ENCODE measurements at regions not wholly inside any gene's neighbourhood (a gene's known extent, or its start where the extent isn't known, plus 50 kb on each side); places are given as distances from the start of the nearest gene placed in this dataset.
A peak's percentile ranks its signal among the peaks of the same experiment; 100 is the strongest.
"Not testable (repeated sequence)": the region's sequence is repeated elsewhere in the genome, so short reads cannot be mapped to it uniquely, and the experiment has no call there.

DNA sequence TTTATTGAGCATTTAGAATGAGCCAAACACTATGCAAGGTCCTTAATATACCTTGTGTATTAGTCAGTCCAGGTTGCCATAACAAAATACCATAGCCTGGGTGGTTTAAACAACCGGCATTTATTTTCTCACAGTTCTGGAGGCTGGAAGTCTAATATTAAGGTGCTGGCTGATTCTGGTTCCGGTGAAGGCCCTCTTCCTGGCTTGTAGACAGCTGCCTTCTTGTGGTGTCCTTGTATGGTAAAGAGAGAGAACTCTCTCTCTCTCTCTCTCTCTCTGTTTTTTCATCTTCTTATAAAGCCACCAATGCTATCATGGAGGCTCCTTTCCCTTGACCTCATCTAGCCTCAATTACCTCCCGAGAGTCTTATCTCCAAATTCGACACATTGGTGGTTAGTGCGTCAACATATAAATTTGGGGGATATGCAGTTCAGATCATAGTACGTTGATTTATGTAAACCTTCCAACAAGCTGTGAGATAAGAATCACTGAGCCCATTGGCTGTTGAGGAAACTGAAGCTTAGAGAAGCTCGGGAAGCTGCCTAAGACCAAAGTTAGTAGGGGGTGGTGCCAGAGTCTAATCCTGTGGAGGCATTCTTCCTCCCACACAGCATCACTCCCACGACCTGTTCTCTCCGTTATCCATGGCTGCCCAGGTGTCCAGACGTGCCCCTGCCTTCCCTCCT lies 298.0 kb upstream of the PROK2 start:
- peak overlapping the region in 4 of 21 experiments; percentile 24 to 64 (median 40) for H3K27ac ChIP-seq
- no peak overlapping the region for H3K4me3 ChIP-seq

DNA sequence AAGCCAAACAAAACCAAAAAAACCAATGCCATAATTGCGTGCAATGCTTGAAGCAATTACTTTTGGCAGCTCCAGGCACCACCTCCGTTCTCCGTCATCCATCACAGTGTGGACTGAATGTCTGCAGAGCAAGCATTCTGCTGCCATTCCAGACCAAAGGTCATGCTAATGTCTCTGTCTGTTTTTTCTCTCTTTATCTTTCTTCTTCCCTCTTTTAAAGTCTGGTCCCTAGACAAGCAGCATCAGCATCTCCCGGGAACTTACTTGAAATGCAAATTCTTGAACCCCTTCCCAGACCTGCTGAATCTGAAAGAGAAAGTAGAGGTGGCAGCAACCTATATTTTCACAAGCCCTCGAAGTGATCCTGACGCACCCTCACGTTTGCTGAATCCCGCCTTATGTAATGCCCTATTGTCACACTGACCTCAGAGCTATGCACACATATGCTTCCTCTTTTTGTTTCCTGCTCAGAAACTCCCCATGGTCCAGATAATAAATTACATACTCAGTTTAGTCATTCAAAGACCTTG lies 297.3 kb upstream of the PROK2 start:
- H3K4me3 ChIP-seq = no peak overlapping the region
- H3K27ac ChIP-seq = peak overlapping the region in 1 of 21 experiments; percentile 38

- Histone ChIP-seq H3K4me3 (no peak overlapping the region), H3K27ac (peak overlapping the region in 1 of 21 experiments; percentile 38)
Measured at GRCh38 chr3:72081471-72082185, 296.7 kb upstream of the PROK2 start.

GRCh38 chr3:72080800-72081199 lies 295.9 kb upstream of the PROK2 start:
- Histone ChIP-seq H3K27ac (no peak overlapping the region), H3K4me3 (no peak overlapping the region)

DNA sequence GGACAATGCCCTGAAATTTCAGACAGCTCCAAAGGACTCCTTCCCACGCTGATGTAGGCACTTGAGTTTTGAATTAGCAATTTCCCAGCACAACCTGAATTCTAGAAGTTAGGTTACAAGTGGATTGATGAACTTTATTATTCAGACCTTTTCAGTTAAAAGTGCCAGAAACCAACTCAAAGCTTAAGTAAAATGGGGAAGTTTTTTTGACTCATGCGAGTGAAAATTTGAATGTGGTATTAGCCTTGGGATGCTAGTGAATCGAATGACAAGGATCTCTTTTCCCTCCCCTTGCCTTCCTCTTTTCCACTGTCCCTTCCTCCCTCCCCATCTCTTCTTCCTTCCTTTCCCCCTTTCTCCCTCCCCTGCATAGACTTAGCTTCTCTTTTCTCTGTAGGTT lies 295.1 kb upstream of the PROK2 start:
- Histone ChIP-seq H3K27ac (no peak overlapping the region), H3K4me3 (no peak overlapping the region)

- Histone ChIP-seq H3K4me3 (no peak overlapping the region), H3K27ac (no peak overlapping the region)
Measured at GRCh38 chr3:72079369-72079872, 294.5 kb upstream of the PROK2 start.

- Histone ChIP-seq H3K27ac (no peak overlapping the region), H3K4me3 (no peak overlapping the region)
Measured at GRCh38 chr3:72078676-72079368, 293.9 kb upstream of the PROK2 start.

GRCh38 chr3:72077473-72078259 lies 292.7 kb upstream of the PROK2 start:
- Histone ChIP-seq H3K4me3 (no peak overlapping the region), H3K27ac (no peak overlapping the region)

GRCh38 chr3:72075848-72076247 lies 290.9 kb upstream of the PROK2 start:
- not testable (repeated sequence) for H3K27ac ChIP-seq, H3K4me3 ChIP-seq

- no peak overlapping the region for H3K4me3 ChIP-seq
- H3K27ac ChIP-seq = no peak overlapping the region
Measured at GRCh38 chr3:72071624-72072023, 286.7 kb upstream of the PROK2 start.

GRCh38 chr3:72070005-72070404 lies 285.1 kb upstream of the PROK2 start:
- no peak overlapping the region for H3K4me3 ChIP-seq

GRCh38 chr3:72069543-72069942 lies 284.6 kb upstream of the PROK2 start:
- Histone ChIP-seq H3K4me3 (no peak overlapping the region), H3K27ac (no peak overlapping the region)

More at GRCh38 chr3:72070005-72070404, 285.1 kb upstream of the PROK2 start:
- H3K27ac ChIP-seq = no peak overlapping the region

- H3K4me3 ChIP-seq = no peak overlapping the region
- H3K27ac ChIP-seq = no peak overlapping the region
Measured at GRCh38 chr3:72068621-72069020, 283.7 kb upstream of the PROK2 start.

GRCh38 chr3:72067721-72068120 lies 282.8 kb upstream of the PROK2 start:
- H3K27ac ChIP-seq = no peak overlapping the region
- H3K4me3 ChIP-seq = no peak overlapping the region

GRCh38 chr3:72065872-72066641 lies 281.1 kb upstream of the PROK2 start:
- Histone ChIP-seq H3K4me3 (no peak overlapping the region), H3K27ac (no peak overlapping the region)

DNA sequence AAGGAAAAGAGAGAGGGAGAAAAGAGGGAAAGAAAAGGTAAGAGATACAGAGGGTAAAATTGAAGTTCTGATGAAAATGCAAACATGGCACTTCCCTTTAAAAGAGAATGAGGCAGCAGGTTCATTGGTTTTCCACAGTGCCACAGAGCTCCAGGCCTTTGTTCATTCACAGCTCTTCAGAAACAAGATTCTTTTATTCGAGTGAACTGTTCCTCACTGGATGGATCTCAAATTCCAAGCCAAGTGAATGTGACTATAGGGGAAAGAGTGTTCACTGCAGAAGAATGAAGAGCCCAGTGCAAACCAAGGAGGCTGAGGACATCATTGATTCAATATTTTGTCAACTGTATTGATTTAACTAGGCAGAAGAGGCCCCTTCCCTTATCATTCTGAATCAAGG lies 280.3 kb upstream of the PROK2 start:
- no peak overlapping the region for H3K4me3 ChIP-seq

DNA sequence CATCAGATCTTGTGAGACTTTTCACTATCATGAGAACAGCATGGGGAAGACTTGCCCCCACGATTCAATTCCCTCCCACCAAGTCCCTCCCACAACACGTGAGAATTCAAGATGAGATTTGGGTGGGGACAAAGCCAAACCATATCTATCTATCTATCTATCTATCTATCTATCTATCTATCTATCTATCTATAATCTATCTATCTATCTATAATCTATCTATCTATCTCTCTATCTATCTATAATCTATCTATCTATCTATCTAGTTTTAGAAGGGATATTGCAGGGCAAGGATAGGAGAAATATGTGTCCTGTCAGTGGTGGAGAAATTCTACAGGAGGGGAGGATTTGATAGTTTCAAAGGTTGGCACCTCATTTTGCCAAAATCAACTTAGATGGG lies 279.8 kb upstream of the PROK2 start:
- not testable (repeated sequence) for H3K4me3 ChIP-seq, H3K27ac ChIP-seq

More for the DNA sequence above, 280.3 kb upstream of the PROK2 start:
- H3K27ac ChIP-seq = no peak overlapping the region

DNA sequence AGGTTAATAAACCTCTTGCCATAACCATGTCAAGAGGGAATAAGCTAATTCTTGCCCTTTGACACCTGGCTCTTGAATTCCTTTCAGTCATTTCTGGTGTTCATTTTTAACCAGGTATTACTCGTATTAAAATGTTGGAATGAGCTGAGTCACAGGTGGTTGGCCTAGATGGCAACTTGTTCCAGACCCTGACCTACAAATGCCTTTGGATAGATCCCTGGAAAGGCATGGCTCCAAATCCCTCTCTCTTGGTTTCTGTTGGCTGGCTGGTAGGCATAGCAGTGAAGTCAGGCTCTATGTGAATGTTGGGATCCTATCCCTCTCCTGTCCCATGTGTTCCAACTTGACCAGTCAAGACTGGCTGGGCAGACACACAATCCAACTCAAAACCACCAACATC lies 277.1 kb upstream of the PROK2 start:
- H3K27ac ChIP-seq = no peak overlapping the region
- H3K4me3 ChIP-seq = no peak overlapping the region

GRCh38 chr3:72060447-72061034 lies 275.6 kb upstream of the PROK2 start:
- Histone ChIP-seq H3K4me3 (no peak overlapping the region), H3K27ac (no peak overlapping the region)
